NB4 (cell line): ENCODE measurements at regions not wholly inside any gene's neighbourhood (a gene's known extent, or its start where the extent isn't known, plus 50 kb on each side); places are given as distances from the start of the nearest gene placed in this dataset.

Experiments used
- DNase-seq: peaks from one replicate; pipeline ENCODE4 v3.0.0; 2010; ENCODE audit warnings: low read depth
- H3K4me3 ChIP-seq: one replicate; pipeline ENCODE4 v1.5.1; 2011; ENCODE audit warnings: mild to moderate bottlenecking, low read depth, low read length, moderate library complexity
- CTCF ChIP-seq: IDR thresholded peaks from one replicate; pipeline ENCODE4 v1.5.1; 2012; ENCODE audit warnings: low read depth, low read length
- MYC ChIP-seq: IDR thresholded peaks from 2 replicates; pipeline ENCODE4 v1.6.1; 2011; ENCODE audit warnings: low read depth, low read length
- POLR2A ChIP-seq: IDR thresholded peaks from 2 replicates; pipeline ENCODE4 v1.6.1; 2011; ENCODE audit warnings: mild to moderate bottlenecking; ENCODE audit not compliant: insufficient read length; ENCODE audit errors: extremely low read depth
- TF ChIP-seq, protein P1 (sequence below): IDR thresholded peaks from 2 replicates; pipeline ENCODE4 v1.6.1; 2011; ENCODE audit warnings: low read depth, low read length

DNA sequence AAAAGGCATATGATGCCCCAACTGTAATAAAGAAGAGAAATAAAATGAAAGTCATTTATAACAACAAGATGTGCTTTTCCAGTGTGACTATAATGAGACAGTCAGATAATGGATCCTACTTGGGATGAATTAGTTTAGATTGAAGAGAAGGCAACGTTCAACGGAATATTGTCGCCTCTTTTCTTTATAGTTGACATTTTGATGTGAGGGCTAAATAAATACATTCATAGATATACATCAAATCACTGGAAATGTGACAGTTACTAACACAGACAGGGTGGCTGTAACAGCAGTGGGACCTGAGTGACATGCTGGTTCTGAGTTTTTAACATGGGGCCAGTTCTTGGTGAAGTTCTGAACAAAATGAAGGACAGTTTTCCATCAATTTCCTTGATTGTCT lies 61.1 kb upstream of the ATP2B2 start:
- TF ChIP-seq MYC: no peak
- no peak for TF ChIP-seq CTCF
- no peak for TF ChIP-seq POLR2A
- TF ChIP-seq, protein P1, sequence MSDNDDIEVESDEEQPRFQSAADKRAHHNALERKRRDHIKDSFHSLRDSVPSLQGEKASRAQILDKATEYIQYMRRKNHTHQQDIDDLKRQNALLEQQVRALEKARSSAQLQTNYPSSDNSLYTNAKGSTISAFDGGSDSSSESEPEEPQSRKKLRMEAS: no peak
- DNase-seq: no peak

GRCh38 chr3:10568549-10568948 lies 63.2 kb upstream of the ATP2B2 start:
- no peak overlapping the region for H3K4me3 ChIP-seq
- TF ChIP-seq POLR2A (no peak), CTCF (no peak), MYC (no peak)
- TF ChIP-seq, protein P1: no peak
- DNase-seq: no peak

More for the DNA sequence above, 61.1 kb upstream of the ATP2B2 start:
- no peak overlapping the region for H3K4me3 ChIP-seq

DNA sequence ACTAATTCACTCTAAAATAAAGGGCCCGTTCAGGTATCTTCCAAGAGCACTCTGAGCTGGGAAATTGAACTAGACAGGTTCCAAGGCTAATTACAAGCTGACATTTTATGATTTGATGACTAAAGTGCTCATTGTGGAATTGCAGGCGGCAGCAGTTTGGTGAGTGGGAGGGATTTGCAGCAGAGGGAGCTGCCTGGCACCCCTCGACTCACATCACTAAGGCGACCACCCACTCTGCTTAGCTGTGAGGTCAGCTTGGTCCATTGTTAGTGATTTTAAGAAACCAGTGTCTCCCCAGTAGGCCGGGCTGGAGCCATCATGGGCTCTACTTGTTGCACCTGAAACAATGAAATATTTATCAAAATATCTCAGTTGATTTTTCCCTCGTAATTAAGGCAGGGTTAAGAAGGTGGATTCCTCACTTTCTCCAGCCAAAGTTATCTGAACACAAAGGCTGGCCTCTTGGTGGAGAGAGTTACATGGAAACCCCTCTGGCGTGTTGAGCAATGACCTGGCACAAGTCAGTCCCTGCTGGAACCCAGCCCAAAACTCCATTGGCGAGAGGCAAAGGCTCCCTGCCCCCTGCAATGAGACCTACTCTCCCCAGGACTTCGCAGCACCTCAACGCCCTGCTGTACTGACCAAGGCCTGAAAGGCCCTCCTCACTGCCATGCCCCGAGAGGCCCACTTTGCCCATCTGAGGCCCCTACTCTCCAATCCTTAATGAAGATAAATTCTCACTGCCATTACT lies 65.0 kb upstream of the ATP2B2 start:
- H3K4me3 ChIP-seq: no peak overlapping the region
- no peak for DNase-seq
- TF ChIP-seq POLR2A (no peak), CTCF (no peak), MYC (no peak)
- TF ChIP-seq, protein P1: no peak

DNA sequence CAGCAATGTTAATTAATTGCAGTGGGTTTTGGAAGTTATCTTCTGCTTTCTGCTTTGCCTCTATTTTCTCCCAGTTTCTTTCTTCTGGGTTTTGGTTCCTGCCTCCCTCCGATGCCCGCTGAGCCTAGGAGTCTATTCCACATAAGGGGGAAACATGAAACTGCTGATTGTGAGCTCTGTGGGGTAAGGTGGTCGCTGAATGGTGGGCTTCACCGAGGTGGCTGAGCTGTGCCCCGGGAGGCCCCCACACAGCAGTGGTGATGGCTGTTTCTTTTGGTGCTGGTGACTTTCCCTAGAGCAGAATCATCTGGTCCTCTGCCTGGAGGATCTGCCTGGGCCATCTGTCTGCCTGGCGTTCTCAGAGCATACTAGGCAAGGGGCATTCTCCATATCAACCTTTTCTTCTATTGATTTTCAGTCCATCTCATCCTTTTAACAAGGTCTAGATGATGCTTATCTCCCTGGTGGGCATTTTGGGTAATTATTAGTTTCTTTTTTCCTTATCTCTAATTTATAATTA lies 68.8 kb upstream of the ATP2B2 start:
- no peak for DNase-seq
- TF ChIP-seq CTCF: no peak
- TF ChIP-seq, protein P1: no peak
- no peak for TF ChIP-seq POLR2A
- TF ChIP-seq MYC: no peak
- H3K4me3 ChIP-seq: no peak overlapping the region

GRCh38 chr3:10575601-10576160 lies 70.3 kb upstream of the ATP2B2 start:
- no peak for DNase-seq
- H3K4me3 ChIP-seq: no peak overlapping the region
- no peak for TF ChIP-seq POLR2A
- TF ChIP-seq CTCF: no peak
- TF ChIP-seq, protein P1: no peak
- no peak for TF ChIP-seq MYC
